ENCODE measurements at regions not wholly inside any gene's neighbourhood (a gene's known extent, or its start where the extent isn't known, plus 50 kb on each side); places are given as distances from the start of the nearest gene placed in this dataset.
"Not testable (repeated sequence)": the region's sequence is repeated elsewhere in the genome, so short reads cannot be mapped to it uniquely, and the experiment has no call there.

DNA sequence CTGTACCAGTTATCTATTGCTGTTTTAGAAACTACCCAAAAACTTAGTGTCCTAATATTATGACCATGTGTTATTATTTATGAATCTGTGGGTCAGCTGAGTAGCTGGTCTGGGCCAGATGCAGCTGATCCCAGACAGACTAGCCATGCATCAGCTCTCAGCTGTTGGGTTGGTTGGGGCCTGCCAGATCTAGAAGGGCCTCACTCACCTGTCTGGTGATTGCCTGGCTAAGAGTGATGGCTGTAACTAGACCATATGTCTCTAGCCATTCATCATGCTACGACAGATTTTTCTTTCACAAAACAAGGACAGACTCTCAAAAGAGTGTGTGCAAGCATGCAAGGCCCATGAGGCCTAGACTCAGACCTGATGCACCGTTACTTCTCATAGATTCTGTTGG is 403.2 kb downstream of the SAMD5 start:
- no peak for DNase-seq (ENCODE audit: low spot score)

DNA sequence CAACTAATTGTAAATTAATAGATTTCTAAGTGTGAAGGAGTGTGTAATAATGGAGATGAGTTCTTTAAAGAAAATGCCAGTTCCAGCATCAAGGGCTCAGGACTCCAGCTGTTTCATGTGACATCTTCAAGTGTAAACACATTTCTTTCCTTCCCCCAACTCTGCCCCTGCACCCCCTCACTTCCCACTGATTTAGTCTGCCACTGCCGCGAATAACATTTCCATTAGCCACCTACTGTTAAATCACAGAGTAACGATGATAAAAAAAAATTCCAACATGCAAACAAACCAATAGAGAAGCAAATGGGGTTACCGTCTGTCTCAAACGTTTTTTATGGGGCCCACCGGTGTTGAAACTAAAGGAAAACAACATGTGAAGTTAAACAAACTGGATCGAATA is 414.3 kb downstream of the SAMD5 start:
- no peak for DNase-seq (ENCODE audit: low spot score)

DNA sequence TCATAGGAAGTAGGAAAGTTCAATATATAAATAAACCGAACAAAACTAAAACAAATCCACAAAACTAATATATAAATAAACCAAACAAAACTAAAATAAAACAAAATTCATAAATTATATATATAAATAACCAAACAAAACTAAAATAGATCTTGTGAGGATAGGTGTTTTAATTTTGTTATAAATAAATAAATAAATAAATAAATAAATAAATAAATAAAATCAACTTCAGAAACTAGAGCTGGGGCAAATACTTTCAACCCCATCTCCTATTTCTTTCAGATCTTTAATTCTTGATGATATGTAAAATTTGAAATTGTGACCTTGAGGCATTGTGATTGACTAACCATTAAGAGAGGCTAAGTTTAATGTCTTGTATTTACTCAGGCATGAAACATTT is 416.1 kb downstream of the SAMD5 start:
- DNase-seq (ENCODE audit: low spot score), result no peak

DNA sequence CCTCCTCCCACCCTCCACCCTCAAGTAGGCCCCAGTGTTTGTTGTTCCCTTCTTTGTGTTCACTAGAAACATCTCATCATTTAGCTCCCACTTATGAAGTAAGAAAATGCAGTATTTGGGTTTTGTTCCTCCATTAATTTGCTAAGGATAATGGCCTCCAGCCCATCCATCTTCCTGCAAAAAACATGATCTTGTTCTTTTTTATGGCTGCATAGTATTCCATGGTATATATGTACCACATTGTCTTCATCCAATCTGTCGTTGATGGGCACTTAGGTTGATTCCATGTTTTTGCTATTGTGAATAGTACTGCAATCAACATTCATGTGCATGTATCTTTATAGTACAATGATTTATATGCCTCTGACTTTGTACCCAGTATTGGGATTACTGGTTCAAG is 416.8 kb upstream of the SASH1 start:
- DNase-seq (ENCODE audit: low spot score), result no peak

DNA sequence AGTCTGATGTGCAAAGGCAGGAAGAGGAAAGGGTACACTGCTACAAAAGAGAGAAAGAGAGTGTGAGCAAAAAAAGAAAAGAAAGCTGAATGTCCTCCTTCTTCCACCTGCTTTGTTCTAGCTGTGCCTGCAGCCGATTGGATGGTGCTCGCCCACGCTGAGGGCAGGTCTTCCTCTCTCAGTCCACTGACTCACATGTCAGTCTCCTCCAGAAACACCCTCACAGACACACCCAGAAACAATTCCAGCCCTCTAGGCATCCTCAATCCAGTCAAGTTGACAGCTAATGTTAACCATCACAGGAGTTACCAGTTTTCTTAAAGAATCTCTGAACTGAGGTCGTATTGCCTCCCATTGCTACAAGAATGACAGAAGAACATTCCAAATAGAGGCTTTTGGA is 411.9 kb upstream of the SASH1 start:
- no peak for DNase-seq (ENCODE audit: low spot score)

DNA sequence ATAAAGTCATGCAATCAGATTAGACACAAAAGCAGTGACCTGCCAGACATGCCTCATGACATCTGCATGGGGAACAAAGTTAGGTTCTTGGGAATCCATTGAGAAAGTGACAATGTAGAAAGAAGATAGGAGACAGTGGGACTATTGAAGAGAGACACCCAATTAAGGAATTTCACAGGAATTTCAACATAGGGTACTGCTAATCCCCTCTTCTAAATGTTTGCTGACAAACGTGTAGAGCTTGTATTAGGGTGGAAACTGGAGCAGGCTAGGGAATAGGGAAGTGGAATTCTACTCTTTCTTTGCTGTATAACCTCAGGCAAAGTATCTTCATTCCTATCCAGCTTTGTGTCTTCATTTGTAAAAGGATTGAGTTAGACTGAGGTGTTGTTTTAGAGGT is 409.4 kb upstream of the SASH1 start:
- no peak for DNase-seq (ENCODE audit: low spot score)

DNA sequence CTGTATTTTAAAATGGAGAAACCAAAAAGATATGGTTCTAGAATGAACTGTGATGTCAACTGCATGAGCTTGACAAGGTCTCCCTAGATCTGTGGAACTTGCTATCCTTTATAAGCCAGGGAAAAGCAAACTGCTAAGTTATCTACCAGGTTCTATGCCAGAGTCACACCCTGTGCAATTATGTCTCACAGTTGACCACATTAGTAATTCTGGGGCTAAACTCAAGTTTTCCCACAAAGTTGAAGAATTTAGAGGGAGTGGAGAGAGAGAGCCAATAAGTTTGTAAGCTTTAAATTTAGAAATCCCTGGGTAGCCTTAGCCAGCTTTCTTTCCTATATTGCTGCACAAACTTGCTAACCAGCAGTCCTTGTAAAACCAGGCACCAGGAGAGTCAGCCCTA is 407.0 kb upstream of the SASH1 start:
- no peak for DNase-seq (ENCODE audit: low spot score)

DNA sequence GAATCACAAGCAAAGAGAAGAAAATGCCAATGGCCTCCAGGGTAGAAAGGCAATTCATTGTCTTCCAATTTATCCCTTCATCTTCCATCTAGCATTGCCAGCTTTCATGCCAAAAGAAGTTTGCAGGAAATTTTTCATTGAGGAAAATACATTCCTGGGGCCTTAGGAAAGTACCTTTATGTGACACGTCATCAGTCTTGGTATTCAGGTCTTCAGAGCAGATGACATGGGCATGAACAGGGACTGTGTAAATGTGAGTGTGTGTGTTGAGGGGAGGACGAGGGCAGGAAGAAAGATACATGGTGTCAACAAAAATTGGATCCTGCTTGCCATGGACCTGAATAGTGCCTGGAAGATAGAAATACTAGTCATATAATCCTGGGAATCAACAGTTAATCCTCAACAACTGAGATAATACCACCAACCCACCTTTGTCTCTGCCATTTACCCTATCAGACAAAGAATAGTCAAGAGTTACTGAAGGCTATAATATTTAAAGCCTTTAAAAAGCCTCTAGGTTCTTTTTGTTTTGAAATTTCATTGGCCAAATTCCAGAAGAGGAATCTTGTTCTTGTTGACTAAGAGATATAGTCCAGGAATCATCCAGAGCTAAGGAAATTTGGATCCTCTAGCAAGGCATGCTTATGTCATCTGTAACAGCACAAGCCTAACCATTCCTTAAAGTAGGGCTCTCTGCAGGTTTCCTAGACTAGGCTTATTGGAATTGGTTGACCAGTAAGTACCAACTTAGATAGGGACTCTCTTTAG is 405.8 kb upstream of the SASH1 start:
- no peak for DNase-seq (ENCODE audit: low spot score)

DNA sequence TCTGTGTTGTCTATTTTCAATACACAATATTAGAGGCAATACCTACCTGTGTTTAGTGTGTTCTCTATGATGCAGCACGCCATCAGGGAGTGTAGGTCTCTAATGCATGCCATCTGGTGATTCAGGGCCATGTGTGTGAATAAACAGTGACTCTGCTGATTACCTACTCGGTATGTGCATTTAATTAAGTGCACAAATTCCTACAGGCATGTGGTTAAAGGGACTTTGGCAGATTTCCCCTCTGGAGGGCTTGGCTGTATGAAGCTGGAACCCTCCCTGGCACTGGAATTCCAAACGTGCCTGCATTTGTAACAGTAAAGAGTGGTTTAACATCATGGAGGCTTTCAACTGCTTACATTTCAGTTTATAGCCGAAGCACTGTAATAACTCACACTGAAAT is 401.5 kb upstream of the SASH1 start:
- no peak for DNase-seq (ENCODE audit: low spot score)

DNA sequence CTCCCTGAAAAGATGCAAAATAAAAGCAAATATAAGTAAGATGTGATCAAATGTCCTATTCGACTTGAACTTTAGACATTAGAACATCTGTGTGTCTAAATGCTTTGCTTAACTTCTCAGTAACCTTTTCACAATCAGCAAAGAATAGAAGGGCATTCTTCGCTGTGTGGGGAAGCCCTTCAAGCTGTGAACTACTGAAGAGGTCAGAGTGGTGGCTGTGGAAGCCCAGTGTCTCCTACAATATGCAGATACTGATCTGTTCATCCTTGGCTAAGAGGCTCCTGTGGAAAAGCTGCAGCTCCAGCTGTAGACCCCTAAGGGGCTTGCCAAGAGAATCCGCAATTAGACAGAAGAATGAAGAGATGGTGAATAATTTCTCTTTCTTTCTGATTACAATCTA is 400.3 kb upstream of the SASH1 start:
- DNase-seq (ENCODE audit: low spot score), result no peak

DNA sequence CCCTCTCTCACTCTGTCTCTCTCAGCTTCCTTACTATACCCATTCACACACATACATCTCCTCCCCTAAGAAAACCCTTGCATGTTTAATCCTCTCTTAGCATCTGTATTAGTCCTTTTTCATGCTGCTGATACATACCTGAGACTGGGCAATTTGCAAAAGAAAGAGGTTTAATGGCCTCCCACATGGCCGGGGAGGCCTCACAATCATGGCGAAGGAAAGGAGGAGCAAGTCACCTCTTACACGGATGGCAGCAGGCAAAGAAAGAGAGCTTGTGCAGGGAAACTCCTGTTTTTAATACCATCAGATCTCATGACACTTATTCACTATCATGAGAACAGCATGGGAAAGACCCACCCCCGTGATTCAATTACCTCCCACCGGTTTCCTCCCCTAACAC is 398.5 kb upstream of the SASH1 start:
- DNase-seq (ENCODE audit: low spot score), result no peak

DNA sequence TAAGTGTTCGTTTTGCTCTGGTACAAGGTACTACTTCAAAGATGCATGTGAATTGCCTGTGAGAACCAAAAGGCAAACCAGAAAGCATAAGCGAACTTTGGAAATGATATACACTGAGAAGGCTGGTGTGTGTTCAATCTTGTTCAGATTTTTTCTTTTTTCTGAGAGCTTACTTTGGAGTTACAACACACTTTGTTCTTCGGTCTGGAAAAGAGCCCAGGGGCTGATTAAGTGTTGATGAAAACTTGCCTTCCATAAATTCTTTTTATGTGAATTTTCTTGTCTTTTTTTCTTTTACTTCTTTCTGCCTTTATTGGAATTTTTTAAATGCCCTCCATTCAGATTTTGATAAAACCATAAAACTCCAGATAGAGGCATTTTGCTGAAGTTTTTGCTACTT is 395.1 kb upstream of the SASH1 start:
- no peak for DNase-seq (ENCODE audit: low spot score)

DNA sequence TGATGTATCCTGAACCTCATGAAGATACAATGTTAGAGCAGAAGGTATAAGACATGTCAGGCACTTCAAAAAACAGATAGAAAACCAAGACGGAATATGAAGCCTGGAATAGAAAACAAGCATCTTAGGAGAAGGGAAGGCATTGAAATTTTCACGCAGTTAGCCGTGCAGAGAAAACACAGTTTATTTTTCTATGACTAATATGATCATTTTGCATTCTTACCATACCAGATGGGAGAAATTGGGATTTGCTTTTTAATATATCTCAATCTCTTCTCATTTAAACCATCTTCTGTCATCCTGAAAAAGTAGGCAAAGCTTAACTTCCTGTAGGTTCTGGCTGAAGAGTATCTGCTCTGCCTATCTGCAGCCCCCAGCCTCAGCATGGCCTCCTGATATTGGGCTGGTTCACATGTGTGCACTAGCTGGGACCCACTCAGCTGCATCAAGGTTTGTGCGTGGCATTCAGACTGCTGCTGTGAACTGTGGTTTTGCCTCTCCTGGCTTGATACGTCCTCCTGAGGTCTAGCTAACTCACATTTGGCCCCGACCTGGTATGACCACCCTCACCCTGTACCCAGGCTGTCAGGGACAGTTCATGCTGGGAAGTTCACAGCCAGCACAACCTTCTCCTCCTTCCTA is 392.5 kb upstream of the SASH1 start:
- no peak for DNase-seq (ENCODE audit: low spot score)

DNA sequence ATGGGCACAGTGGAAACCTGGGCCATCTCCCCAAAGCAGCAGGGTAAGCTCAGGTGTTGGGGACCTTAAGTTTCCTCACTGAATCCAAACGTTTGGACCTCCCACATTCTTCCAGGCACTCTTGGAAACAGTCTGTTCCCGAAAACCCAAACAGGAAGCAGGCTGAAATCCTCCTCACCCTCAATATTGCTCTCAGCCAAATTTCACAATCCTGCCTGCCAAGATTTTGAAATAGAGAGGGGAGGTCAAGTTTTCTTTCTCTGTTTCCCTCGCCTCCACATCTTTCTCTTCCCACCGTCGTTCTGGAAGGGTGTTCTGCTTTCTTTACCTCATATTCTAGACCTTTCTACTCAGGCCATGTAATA is 392.0 kb upstream of the SASH1 start:
- no peak for DNase-seq (ENCODE audit: low spot score)

DNA sequence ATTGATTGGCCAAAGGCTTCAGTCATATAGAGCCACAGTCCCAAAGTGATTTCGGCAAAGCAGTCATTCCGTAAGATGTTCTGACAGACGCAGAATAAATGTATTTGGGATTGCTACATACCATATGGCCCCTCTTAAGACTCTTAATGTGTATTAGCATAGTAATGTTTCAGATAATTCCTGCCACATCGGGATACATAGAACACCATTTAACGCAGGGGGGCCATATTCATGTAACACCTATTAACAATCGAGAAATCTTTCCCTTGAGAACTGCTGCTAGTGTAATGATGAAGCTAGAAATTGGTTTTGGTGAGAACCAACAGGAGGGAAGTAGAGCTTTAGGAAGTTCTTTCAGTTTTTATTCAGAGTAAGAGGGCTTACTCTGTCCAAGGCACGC is 390.9 kb upstream of the SASH1 start:
- DNase-seq (ENCODE audit: low spot score), result no peak

DNA sequence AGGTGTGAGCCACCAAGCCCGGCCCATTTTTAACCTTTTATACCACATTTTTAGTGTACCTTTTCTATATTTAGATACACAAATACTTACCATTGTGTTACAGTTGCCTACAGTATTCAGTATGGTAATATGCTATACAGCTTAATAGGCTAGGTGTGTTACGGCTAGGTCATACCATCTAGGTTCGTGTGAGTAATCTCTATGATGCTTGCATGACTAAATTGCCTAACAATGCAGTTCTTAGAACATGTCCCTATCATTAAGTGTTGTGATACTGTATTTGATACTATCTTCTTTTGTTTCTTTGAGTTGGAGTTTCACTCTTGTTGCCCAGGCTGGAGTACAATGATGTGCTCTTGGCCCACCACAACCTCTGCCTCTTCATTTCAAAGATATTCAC is 387.7 kb upstream of the SASH1 start:
- DNase-seq (ENCODE audit: low spot score), result no peak

DNA sequence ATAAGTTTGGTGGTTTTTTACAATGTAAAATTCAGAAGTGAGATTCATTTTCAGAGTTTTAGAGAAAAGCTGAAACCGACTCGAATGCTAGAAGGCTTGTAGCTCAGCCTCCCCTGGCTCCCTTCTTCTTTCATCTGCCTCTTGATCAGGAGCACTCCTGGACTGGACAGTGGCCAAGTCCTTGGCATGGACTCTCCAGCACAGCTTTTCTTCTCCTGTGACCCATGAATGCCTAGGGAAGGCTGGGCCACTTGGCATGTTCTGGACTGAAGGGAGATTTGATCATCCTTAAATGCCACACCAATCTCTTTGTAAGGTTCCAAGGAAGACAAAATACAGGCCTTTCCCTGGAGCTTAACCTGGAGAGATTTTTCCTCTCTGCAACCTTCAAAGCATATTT is 384.0 kb upstream of the SASH1 start:
- DNase-seq (ENCODE audit: low spot score), result no peak

DNA sequence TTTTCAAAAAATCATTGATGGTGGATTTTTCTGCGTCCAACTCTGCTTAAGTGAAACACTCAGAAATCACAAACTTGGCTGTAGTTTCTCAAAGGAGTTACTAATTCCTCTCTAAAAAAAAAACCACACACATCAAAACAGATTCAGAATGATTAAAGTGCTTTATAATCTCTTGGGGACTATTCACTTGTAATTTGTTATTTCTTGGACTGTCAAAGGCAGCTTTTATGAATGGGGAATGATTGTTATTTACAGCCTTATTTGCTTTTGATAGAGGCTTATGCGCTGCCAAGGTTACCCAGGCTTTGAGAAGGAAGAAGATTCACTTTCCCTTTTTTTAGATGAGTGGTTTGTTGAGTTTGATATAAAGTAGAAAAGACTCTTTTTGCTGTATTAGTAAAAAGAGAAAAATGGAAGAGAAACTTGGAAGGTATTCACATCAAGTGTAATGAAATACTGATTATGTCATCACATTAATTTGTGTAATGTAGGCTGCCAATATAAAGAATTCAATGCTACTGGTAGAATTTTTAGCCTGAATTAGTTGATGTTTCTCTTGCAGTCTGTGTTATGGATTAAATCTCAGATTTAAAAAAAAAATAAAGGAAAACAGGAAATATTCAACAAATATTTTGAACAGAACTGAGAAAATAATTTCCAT is 381.0 kb upstream of the SASH1 start:
- no peak for DNase-seq (ENCODE audit: low spot score)

DNA sequence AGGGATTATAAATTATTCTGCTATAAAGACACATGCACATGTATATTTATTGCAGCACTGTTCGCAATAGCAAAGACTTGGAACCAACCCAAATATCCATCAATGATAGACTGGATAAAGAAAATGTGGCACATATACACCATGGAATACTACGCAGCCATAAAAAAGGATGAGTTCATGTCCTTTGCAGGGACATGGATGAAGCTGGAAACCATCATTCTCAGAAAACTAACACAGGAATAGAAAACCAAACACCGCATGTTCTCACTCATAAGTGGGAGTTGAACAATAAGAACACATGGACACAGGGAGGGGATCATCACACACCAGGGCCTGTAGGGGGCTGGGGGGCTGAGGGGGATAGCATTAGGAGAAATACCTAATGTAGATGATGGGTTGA is 377.2 kb upstream of the SASH1 start:
- not testable (repeated sequence) for DNase-seq (ENCODE audit: low spot score)

DNA sequence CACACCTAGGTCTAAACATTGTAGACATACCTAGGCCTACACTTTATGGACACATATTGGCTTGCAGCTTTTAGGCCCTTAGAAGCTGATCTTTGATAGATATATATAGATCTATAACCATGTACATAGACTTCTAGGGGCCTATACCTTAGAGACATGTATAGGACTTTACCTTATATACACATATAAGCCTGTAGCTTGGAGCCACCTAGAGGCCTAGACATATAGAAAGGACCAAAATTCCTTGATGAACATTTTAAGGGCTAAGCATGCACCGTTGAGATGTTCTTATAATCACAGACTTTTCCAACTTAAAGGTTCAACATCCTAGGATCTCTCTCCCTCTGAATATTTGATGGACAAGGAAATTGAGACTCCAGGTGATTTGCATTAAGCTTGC is 371.7 kb upstream of the SASH1 start:
- no peak for DNase-seq (ENCODE audit: low spot score)

DNA sequence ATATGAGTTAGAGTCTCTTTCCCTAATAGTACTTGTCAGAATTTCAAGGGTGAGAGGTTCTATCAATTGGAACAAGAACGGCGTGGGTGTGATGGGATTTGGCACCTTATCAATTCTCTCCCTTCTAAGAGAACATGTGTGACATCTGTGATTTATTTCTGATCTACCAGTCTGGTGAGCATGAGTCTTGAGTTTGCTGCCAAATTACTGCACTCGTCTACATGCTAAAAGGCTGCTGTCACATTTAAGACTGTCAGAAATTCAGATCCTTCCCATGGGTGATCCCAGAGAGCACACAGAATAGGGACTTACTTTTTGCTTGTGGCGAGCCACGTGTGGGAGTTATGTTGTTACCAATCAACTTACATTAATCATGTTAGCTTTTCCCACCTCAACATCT is 370.2 kb upstream of the SASH1 start:
- DNase-seq (ENCODE audit: low spot score), result no peak

DNA sequence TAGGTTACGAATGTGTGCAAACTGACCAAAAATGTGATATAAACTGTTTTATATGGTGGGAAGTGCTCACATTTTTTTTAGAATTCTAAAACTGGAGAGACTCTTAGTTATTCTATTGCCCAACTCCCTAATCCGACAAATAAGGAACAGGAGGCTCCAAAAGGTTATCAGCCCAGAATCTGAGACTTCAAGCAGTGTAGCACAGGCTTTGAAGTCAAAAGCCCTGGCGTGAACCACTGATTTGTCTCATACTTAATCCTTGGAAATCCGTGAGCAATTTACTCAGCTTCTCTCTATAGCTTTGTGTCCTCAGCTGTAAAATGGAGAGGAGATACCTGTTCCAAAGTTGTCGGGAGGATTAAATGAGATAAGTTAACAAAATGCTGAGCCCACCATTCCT is 368.8 kb upstream of the SASH1 start:
- DNase-seq (ENCODE audit: low spot score), result no peak

DNA sequence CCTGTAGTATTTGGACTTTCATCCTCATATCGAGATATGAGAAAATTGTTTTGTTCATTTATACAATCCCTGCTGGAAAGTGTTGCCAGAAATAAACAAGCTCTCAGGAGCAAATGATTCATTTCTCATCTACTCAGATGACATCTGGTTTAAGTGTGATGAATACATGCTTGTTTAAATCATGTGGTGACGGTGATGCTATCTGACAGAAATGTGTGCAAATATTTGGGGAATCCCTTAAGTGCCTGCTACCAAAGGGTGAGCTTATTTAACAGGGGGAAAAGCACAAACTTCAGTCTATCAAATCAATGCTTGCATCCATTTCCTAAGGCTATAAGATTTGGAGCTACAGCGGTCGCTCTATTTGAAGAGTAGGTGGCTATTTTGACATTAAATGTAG is 368.3 kb upstream of the SASH1 start:
- DNase-seq (ENCODE audit: low spot score), result no peak

Measured in CD4-positive, alpha-beta T cell treated with Interleukin-6 at 100 ng/mL for 8 hours (primary cell).